ENCODE measurements at regions not wholly inside any gene's neighbourhood (a gene's known extent, or its start where the extent isn't known, plus 50 kb on each side); places are given as distances from the start of the nearest gene placed in this dataset.

GRCh38 chr13:111020021-111020420, 95.1 kb upstream of the ARHGEF7 start:
- ChIA-PET CTCF (no interaction called here), POLR2A (no interaction called here)
- Histone ChIP-seq H3K4me1 (ENCODE audit: control insufficient read depth, extremely low read depth, insufficient read depth, low read length) (no peaks in the 10 kb centered on the region), H3K9ac (replicated peaks; ENCODE audit: extremely low read depth, insufficient read depth, low read length) (no peak overlapping the region), H3K27ac (ENCODE audit: insufficient read depth, low read depth, low read length) (no peak overlapping the region), H3K27me3 (ENCODE audit: control insufficient read depth in 2 of 2, insufficient read depth in 2 of 2, low read length in 2 of 2) (peaks cover 0 to 3% of the 10 kb centered on the region in 2 experiments), H3K9me1 (replicated peaks; ENCODE audit: control insufficient read depth, extremely low read depth, insufficient read depth, low read length) (no peaks in the 10 kb centered on the region), H3K79me2 (ENCODE audit: control insufficient read depth, insufficient read depth, low read length) (no peaks in the 10 kb centered on the region), H4K20me1 (replicated peaks; ENCODE audit: control insufficient read depth, extremely low read depth, insufficient read depth, low read length) (no peaks in the 10 kb centered on the region), H3K4me2 (ENCODE audit: insufficient read depth, low read length) (no peak overlapping the region), H3K9me3 (replicated peaks; ENCODE audit: control insufficient read depth, insufficient read depth, low read length) (no peaks in the 10 kb centered on the region), H3K36me3 (ENCODE audit: control insufficient read depth in 2 of 2, extremely low read depth in 1 of 2, insufficient read depth in 2 of 2, low read length in 2 of 2) (no peaks in the 10 kb centered on the region), H3K4me3 (replicated peaks in 1 of 3; ENCODE audit: insufficient read depth in 1 of 3, low read depth in 1 of 3, low read length in 3 of 3) (no peak overlapping the region), H2AFZ (ENCODE audit: low read depth, low read length) (no peak overlapping the region)
- no TSS peak for BruUV-seq (replicated peaks)
- TF ChIP-seq POLR2AphosphoS5 (IDR thresholded peaks at IDR 0.05; ENCODE audit: insufficient read depth, low read depth, low read length) = no peak
- TF ChIP-seq MYC (IDR thresholded peaks at IDR 0.05; ENCODE audit: low read depth, low read length) = no peak
- no peak for TF ChIP-seq JUN (IDR thresholded peaks at IDR 0.05; ENCODE audit: borderline replicate concordance, insufficient read depth, insufficient read length, low read depth)
- no peak for TF ChIP-seq CTCF (IDR thresholded peaks at IDR 0.05; ENCODE audit: extremely low read depth in 1 of 2, insufficient read depth in 1 of 2, low read depth in 1 of 2, low read length in 2 of 2)
- no peak for TF ChIP-seq GATA2 (IDR thresholded peaks at IDR 0.05; ENCODE audit: insufficient read depth, insufficient read length, low read depth, low read length)
- TF ChIP-seq POLR2A (IDR thresholded peaks at IDR 0.05; ENCODE audit: low read depth, low read length) = no peak
- TF ChIP-seq MAX (IDR thresholded peaks at IDR 0.05; ENCODE audit: insufficient read depth, insufficient read length) = no peak
- TF ChIP-seq EZH2 (IDR thresholded peaks at IDR 0.05; ENCODE audit: borderline replicate concordance, low read depth, low read length, severe bottlenecking) = no peak
- no peak for TF ChIP-seq FOS (IDR thresholded peaks at IDR 0.05; ENCODE audit: borderline replicate concordance, insufficient read depth, low read length)
- intact Hi-C loops (cut with micrococcal nuclease) = no loop called here
- DNase-seq (ENCODE audit: low read depth, low spot score) (no peak), FAIRE-seq (no peak)
- dilution Hi-C loops (cut with MboI; ENCODE audit: extremely low pct_ligation_motif_present, low sequenced_read_pairs) = no loop called here

All from endothelial cell of umbilical vein (primary cell).